ENCODE measurements at regions not wholly inside any gene's neighbourhood (a gene's known extent, or its start where the extent isn't known, plus 50 kb on each side); places are given as distances from the start of the nearest gene placed in this dataset.

DNA sequence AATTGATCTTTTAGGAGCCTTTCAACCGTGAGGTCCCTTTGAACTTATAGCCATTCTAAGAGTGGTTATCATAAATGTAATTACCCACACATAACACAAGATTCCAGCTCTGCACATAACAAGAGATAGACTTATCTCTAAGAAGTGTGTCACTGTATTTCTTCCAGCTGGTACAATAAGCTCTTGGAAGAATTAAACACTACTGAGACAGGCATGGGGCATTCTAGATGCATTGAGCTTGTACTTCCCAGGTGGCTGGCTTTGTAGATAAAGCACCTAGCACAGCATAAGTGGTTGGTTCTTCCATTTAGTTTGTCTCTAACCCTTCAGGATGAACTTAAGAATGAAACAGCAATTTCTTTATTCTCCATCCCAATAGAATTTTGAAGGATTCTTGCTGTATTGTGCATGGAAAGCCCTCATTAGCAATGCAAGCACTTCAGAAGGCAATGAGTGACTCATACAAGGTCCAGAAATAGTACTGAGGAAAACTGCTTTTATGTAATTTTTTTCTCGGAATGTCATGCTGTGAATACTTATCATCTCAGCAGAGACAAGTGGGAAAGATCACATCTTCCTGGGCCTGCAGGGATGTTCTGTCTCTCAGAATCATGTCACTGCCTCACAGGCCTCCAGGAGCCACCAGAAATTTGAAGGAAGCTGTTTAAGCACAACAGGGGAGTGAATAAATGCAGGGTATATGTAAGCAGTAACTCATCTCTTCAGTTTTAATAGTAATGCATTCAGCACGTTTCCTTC is 91.1 kb upstream of the CD180 start:
- peak; percentile 76 for DNase-seq (ENCODE audit: low read depth)
- H3K4me3 ChIP-seq (ENCODE audit: low read depth, low read length): no peak overlapping the region
- TF ChIP-seq, protein P1, sequence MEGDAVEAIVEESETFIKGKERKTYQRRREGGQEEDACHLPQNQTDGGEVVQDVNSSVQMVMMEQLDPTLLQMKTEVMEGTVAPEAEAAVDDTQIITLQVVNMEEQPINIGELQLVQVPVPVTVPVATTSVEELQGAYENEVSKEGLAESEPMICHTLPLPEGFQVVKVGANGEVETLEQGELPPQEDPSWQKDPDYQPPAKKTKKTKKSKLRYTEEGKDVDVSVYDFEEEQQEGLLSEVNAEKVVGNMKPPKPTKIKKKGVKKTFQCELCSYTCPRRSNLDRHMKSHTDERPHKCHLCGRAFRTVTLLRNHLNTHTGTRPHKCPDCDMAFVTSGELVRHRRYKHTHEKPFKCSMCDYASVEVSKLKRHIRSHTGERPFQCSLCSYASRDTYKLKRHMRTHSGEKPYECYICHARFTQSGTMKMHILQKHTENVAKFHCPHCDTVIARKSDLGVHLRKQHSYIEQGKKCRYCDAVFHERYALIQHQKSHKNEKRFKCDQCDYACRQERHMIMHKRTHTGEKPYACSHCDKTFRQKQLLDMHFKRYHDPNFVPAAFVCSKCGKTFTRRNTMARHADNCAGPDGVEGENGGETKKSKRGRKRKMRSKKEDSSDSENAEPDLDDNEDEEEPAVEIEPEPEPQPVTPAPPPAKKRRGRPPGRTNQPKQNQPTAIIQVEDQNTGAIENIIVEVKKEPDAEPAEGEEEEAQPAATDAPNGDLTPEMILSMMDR (IDR thresholded peaks at IDR 0.05; ENCODE audit: insufficient read depth, low read depth, low read length): no peak

DNA sequence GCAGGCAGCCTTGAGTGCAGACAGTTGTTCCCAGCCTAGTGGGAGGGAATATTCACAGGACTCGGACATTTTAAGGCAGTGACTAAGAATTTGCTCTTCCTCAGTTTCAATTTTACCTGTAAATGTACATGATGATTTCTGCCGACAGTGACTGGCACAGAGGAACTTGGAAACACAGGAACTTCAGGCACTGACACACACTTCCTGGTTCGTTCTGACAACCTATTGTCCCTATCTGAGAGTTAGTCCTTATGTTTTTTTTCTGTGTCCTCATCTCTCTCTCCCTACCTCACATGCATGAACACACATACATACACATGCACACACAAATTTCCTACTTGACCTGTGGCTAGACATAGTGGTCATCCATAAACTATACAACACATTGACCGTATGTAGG is 89.4 kb upstream of the CD180 start:
- TF ChIP-seq, protein P1 (IDR thresholded peaks at IDR 0.05; ENCODE audit: insufficient read depth, low read depth, low read length): no peak
- no peak overlapping the region for H3K4me3 ChIP-seq (ENCODE audit: low read depth, low read length)
- no peak for DNase-seq (ENCODE audit: low read depth)

DNA sequence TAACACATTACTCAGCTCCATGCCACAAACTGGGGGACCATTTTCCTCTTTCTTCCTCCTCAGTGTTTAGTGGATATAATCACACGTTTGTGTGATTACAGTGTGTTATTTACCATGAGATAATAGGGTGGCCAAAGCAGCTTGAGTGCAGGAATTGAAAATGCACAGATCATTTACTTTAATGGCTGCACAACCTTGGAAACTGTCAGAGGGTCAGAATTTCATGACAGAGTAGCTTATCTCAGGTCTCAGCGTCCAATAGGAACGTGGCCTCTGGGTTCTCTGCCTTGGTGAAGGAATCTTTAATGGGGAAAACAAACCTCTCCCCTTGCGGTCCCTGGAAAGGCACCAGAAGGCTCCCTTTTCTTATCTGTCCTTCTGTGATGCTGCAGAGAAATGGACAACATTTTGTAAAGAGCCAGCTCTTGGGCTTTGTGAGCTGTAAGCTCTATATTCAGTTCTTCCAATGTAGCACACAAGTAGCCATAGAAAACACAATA is 87.4 kb upstream of the CD180 start:
- no peak for DNase-seq (ENCODE audit: low read depth)

DNA sequence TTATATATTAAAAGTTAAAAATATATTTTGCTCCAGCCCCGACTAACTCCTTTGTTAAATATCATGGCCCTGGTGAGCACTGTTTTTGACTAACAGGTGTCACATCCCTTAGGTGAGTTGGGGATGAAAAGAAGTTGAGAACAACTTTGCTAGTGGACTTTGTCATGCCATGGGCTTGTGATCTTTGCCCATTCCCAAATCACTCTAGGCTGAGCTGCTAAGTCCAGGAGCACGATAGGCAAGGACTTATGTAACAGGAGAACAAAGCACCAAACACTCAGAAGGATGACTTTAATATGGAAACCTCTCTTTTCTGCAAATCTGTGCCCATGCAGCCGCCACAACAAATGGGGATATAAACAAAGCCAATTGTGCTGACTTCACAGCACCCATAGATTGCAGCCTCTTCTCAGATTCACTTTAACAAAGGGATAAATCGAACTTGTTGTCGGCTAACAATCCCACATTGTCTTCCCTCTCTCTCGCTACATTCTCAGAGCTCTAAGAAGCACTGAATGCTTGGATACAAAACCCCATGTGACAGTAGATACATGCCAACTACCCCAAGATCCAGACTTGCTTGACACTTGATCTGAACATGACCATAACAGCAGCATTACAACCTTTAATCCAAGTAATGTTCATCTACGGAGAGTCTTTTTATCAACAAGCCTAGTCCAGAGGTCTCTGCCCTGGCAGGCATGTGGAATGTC is 86.8 kb upstream of the CD180 start:
- TF ChIP-seq, protein P1 (IDR thresholded peaks at IDR 0.05; ENCODE audit: insufficient read depth, low read depth, low read length): no peak
- DNase-seq (ENCODE audit: low read depth): no peak
- no peak overlapping the region for H3K4me3 ChIP-seq (ENCODE audit: low read depth, low read length)

More for the DNA sequence above, 87.4 kb upstream of the CD180 start:
- H3K4me3 ChIP-seq (ENCODE audit: low read depth, low read length): no peak overlapping the region
- TF ChIP-seq, protein P1 (IDR thresholded peaks at IDR 0.05; ENCODE audit: insufficient read depth, low read depth, low read length): no peak

DNA sequence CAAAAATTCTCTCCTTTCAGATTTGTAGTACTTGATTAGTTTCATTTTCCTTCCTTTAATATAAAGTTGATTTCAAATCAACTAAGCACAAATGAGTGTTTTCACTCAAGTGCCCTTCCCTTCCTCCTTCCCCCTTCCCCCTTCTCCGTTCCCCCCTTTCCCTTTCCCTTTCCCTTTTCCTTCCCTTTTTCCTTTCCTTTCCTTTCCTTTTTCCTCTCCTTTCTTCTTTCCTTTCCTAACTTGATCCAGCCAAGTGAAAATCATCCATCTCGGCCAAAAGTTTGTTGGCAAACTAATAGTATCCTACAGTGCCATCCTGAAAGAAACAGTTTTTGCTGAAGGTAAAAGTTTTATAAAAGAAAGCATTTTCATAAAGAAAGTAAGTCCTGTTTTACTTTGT is 85.3 kb upstream of the CD180 start:
- no peak for DNase-seq (ENCODE audit: low read depth)
- TF ChIP-seq, protein P1 (IDR thresholded peaks at IDR 0.05; ENCODE audit: insufficient read depth, low read depth, low read length): no peak
- H3K4me3 ChIP-seq (ENCODE audit: low read depth, low read length): no peak overlapping the region

DNA sequence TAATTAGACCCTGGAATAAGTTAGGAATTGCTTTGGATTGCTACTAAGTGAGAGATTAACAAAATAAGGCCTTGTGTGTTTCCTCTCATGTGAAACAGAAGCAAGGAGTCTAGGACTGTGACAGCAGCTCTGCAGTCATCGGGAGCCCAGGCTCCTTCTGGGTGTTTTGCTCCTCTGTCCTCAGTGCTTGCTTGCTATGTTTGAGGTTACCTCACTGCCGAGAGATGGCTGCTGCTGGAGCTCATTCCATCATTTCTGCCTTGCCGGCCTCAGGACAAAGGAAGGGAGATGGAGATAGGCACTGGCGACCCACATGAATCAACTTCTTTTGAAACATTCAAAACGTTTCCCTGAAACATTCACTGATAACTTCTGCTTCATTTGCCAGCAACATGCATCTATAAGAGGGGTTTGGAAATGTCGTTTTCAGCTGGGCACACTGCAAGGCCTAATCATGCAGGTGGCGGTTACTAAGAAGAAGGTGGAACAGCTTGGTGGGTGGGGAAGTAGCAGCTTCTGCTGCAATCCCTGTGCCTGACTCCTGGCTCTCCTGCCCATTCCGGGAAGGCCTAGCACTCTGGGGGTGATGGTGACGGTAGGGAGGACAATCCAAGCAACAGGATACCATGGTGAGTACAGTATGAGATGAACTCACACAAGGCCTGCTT is 77.2 kb upstream of the CD180 start:
- TF ChIP-seq, protein P1 (IDR thresholded peaks at IDR 0.05; ENCODE audit: insufficient read depth, low read depth, low read length): no peak
- H3K4me3 ChIP-seq (ENCODE audit: low read depth, low read length): no peak overlapping the region
- no peak for DNase-seq (ENCODE audit: low read depth)
